Stimulated activated CD4-positive, alpha-beta T cell treated with anti-CD3 and anti-CD28 coated beads, Interleukin-4, amount 100 ng/mL, for 24 hours (primary cell): ENCODE measurements at regions not wholly inside any gene's neighbourhood (a gene's known extent, or its start where the extent isn't known, plus 50 kb on each side); places are given as distances from the start of the nearest gene placed in this dataset.

ENCODE experiments used
- DNase-seq: peaks from one replicate; pipeline ENCODE4 v3.0.0-alpha.2; 2020

DNA sequence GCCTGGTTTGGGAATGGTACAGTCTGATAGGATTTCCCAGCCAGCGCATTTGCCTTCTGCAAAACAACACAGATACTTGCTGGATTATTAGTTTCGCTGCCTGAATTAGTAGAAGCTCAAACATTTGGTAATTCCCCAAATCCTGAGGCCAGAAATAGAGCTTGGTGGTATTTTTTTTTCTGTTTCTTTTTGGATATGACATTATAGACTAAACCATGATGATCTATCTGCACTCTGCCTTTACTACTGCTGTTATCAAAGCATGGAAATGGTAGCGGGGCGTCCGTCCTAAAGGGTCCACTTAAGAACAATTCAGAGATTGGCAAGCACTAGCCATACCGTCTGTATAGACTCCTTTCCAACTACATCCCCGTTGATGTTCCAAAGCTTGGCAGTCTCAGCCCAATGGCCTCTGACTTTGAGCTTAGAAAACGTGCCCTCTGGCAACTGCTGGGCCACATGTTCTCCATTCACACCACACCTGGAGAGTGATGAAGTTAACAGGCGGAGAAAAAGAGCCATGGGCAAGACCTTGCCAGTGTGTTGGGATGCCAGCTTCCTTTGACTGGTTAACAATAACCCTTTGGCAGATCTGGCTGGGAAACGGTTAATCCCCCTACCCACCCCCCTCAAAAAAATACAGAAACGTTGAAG, 241.0 kb upstream of the NR2F2 start:
- no peak for DNase-seq

DNA sequence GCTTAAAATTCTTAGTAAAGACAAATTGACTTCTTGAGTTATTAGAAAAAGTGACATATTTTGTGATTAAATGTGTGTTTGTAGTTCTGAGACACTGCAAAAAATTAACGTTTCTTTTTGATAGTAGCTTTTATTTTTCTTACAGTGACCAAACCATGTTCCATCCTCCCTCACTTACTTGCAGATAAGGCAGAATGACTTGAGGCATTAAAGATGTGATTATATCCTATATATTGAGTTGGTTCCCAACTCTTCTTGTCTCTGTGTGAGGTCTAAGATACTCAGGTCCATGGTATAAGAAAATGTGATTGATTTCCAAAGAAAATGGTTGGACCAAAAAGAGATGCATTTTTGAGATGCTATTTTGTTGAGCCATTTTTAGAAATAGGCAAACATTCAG, 238.3 kb upstream of the NR2F2 start:
- DNase-seq = no peak

DNA sequence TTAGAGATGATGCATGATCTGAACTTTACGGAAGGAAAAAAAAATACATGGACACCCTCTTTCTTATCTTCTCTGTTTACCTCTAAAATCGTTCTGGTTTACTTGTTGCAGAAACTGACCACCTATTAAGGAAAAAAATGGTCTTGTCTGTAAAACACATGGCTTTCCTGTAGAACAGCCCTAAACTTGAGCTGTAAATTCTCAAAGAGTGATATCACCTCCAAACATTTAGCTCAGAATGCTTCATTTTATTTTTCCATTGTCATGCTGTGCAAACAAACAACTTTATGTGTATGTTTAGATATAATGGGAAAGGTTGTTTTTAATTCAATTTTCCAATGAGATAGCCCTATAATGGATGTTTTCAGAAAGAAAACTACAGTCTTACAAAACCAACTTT, 237.4 kb upstream of the NR2F2 start:
- no peak for DNase-seq

DNA sequence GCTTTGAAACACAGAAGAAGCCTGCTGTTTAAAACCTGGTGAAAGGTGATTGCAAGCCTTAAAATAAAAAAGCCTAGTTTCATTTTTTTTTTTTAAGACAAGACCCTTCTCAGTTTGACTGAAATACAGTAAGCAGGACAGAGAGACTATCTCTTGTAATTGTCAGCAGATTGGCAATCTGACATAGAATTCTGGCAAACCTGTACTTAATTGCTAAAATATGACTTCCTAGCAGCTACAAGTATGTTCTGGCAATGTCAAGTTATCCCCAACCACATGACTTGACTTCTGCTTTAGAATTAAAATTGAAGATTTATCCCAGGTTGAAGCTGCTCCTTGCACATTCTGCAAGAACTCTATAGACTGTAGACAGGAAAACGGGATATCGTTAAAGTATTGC, 232.8 kb upstream of the NR2F2 start:
- DNase-seq = no peak

DNA sequence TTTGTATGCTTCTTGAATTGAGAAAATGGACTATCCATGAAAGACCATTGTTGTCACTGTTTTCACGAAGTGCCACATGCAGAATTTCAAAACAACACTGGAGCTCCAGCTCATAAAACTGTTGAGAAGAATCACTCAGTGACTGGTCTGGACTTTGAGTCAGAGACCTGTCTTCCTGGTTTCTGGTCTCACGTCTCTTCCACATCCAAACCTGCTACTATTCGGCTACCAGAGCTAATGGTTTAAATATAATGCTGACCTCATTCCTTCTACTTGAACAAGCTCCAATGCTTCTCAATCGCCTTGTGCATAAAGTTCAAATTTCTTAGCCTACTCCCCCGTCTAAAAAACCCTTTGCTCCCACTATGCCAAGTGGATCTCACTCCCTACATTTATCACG, 227.9 kb upstream of the NR2F2 start:
- DNase-seq = no peak

DNA sequence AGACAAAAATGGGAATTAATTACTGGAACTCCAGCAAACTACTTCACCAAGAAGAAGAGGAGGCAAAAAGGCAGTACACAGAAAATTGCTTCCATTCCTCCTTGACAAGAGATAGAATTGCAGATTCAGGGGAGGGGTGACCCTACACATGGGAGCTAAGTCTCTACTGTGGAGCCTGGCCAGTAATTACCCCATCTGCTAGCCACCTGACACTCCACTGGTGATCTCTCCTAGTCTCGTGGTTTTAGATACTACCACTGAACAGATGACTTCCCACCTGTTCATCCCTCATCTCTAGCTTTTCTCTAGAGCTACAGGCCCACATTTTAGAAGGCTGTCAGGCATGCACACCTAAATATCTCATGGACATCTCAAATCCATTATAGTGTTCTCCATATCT, 224.3 kb upstream of the NR2F2 start:
- DNase-seq = no peak

DNA sequence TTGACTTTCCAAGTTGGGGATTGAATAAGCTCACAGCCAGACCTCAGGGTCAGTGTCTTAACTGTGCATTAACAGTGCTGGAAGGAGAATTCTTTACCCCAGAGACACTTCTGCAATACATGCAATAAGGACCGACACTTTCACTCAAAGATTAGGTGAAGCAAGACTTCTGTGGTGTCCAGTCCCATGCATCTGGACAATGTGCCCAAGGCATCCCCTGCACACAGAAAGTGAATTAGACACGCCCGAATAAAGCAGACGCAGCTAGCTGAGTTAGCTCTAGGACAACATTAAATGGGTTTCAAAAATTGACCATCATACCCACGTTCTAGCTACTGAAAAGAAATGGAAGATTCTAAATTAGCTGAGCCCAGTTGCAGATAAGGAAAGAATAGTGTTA, 223.9 kb upstream of the NR2F2 start:
- no peak for DNase-seq

DNA sequence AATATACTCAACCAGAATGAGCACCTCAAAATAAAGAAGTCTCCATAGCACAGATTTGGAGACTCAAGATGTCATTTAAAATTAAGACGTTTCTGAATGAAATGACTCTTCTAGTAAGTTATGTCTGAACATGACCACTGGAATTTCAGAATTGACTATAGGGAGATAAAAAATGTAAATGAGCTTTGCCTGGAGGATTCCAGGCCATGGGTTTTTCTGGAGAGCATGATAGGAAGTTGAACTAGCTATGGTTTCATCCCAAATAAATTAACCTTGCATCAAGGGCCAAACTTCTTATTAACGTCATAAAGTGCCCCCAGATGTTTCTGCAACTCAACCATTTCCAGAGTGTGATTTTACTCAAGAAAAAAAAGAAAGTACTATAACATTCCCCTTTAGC, 222.6 kb upstream of the NR2F2 start:
- DNase-seq = no peak

DNA sequence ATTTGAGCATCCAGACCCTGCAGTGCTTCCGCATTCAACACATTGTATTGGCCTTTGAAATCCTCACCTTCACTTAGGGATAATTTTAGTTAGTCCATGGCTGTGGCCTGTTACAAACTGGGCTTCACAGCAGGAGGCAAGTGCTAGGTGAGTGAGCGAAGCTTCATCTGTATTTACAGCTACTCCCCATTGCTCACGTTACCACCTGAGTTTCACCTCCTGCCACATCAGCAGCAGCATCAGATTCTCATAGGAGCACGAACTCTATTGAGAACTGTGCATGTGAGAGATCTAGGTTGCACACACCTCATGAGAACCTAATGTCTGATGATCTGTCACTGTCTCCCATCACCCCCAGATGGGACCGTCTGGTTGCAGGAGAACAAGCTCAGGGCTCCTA, 222.1 kb upstream of the NR2F2 start:
- no peak for DNase-seq

DNA sequence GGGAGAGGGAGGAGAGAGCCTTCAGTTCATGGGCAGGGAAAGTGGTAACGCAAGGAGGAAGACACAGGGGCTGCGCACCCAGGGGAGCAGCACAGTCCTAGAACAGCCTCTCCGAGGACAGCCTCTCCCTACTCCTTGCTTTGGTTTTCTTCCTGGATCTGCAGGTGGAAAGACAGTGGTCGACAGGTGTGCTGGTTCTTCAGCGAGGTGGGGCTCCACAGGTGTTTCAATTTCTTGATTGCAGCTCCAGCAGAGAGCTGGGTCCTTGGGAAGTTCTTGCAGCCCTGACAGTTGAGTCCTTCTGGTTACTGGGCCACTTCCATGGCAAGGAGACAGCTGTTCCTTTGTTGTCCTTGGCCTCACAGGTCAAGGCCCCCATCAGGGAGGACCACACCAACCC, 220.7 kb upstream of the NR2F2 start:
- no peak for DNase-seq

DNA sequence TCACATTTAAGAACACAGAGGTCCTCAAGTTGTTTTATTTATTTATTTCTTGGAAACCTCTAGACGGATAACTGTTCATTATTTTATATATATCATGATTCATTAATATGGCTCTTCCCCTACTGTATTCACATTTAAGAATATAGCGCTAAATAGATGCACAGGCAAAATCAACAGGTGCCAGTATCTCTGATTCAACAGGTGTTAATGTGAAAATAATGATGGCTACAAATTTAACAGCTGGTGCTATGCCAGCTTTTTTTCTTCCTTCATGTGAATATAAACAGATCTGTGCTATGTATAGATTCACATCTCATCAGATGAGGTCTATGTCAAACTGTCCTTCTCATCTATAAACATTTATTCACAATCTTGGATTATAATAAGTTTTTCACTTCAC, 218.5 kb upstream of the NR2F2 start:
- DNase-seq = no peak

DNA sequence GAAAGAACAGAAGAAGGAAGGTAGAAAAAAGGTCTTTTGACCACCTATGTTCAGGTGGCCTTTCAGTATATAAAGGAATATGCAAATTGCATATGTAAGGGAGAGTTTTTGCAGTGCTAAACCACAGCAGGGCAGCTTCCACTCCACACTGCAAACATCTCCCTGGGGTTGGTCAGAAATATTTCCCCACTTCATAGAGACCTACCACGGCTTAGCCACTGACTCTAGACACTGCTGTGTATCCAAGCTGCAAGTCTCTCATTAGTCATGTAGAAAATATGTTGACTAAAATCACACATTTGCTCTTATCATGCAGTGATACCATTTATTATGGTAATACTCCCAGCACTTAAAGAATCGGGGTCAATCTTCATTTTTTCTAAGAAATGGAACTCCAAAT, 214.9 kb upstream of the NR2F2 start:
- DNase-seq = no peak

DNA sequence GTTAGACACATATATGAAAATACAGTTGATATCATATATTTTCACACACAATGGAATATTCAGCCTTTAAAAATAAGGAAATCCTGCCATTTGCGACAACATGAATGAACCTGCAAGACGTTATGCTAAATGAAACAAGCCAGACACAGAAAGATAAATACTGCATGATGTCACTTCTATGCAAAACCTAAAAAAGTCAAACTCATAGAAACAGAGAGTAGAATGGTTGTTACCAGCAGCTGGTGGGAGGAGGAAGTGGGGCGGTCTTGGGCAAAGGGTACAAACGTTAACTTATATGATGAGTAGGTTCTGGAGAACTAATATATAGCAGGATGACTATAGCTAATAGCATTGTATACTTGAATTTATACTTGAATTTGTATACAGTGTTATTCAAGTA, 213.2 kb upstream of the NR2F2 start:
- DNase-seq = no peak

DNA sequence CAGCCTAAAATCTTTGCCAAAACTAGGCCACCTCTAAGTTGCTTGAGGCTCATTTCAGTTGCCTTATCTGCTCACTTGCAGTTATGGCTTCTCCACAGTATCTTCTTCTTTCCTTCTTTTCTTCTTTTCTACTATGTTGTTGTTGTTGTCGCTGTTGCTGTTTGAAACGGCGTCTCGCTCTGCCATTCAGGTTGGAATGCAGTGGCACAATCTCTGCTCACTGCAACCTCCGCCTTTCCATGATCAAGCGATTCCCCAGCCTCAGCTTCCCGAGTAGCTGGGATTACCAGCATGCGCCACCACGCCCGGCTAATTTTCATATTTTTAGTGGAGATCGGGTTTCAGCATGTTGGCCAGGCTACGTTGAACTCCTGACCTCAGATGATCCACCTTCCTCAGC, 210.8 kb upstream of the NR2F2 start:
- no peak for DNase-seq

DNA sequence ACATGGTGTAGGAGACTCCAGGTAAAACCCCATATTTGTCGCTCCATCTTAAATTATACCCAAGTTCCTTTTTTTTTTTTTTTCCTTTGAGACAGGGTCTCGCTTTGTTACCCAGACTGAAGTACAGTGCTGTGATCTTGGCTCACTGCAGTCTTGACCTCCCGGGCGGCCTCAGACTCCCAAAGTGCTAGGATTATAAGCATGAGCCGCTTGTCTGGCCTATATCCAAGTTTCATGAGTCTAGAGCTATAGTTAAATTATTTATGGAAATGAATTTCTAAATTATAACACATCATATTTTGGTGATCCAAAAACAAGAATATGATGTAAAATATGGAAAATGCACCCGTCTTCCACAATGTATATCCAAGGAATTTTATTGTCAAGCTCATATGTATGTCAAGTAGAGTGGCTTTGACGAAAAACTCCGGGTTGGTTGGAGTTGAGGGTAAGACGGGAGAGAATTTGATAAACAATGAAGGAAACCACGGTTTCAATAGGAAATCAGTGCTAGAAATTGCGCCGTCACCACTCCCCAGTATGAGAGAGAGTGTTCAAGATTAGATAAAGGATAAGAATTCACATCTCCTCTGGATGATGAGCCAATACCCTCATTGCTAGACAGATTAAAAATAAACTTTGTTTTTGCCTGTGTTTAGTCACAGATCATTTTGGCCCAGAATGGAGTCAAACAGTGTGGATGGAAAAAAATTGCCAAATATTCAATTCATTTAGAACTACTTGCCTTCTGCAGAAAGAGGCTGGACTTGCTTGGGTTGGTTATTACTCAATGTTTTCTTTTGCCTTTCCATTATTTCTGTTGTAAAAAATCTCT, 209.2 kb upstream of the NR2F2 start:
- no peak for DNase-seq

DNA sequence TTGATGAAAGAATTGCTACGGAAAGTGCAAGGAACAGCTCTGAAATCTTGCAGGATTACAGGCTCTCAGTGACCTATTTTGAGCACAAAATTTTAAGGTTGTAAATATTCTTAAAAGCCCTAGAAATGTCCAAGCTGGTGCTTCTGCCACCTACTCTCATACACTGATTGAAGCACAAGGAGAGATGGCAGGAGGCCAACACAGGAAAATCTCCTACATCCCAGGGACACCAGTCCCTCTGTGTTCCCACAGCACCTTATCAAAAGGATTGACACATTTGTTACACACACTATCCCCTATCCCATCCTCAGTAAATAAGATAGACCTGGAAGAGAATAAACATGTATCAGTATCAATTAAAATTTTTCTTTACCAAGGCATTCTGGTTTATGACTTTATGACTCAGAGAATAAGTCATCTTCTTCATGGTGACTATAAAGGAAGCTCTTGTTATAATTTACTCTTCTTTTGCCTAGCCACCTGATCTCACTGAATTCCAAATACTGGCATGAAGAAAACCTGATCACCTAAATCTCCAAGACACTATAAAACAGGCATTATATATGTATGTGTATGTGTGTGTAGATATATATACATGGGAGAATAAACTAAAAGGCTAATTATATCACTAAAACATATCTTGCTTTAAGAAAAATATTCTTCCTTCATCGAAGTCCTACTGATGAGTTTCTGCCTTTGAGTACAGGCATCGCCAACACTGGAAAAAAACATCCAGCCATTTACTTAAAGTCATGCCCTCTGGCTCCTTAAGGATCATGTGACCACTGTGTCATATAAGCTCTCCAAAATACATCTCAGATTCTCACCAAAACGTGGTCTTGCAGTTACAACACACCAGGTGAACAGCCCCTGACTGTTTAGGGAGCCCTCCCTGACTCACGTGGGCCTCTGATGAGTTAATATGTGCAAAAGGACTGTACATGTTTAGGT, 208.1 kb upstream of the NR2F2 start:
- DNase-seq = no peak

DNA sequence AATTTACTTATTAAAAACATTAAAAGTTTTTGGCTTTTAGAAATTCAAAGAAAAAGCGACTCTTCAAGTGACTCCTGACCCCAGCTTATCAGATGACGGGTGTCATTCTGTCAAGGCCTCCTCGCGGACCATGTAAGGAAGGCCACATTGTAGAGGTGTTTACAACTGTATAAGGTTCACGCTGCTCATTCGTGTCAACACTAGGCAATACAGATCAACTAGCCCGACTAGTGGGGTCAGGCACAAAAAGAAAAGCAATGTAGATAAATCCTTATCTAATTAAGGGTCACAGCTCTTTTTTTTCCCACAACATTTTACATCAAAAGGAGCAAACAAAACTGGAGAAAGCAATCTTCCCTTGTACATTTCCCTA, 207.5 kb upstream of the NR2F2 start:
- no peak for DNase-seq

DNA sequence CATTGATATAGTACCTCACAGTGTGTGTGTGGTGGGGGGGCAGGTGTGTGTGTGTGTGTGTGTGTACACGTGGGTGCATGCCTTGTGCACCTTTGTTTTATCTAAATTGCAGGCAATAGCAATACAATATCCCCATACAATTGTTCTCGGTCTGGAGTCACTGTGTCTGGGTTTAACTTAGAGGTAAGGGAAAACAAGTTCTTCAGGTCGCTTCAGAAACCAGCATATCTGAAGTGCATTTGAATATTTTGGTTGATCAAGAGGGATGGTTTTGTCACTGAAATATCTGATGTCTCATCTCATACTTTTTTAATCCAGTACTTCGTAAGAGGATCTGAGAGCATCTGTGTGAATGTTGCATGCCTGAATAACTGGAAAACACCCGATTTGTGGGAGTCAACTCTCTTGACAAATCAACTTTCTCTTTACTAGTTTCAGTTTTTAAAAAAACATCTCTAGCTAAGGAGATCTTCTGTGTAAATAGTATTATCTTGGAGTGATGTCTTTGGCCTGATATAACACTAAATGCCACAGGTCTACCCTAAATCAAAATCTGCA, 206.8 kb upstream of the NR2F2 start:
- no peak for DNase-seq

DNA sequence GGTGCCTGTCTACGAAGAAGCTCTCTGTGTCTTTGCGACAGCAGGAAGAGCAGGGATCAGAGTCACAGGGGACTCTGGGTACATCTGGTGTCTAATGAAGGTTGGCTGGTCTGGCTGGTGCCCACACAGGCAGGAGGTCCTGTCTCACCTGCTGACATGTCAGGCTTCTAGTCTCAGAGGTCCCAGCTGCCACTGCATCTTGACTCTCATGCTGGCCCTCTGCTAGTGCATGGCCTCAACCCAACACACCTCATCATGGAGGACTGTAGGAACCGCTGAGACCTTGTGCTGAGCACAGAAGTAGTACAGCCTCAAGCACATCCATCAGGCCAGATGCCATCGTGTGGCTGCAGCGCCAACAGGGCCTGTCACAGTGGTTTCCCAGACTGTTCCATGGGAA, 206.1 kb upstream of the NR2F2 start:
- DNase-seq = no peak

DNA sequence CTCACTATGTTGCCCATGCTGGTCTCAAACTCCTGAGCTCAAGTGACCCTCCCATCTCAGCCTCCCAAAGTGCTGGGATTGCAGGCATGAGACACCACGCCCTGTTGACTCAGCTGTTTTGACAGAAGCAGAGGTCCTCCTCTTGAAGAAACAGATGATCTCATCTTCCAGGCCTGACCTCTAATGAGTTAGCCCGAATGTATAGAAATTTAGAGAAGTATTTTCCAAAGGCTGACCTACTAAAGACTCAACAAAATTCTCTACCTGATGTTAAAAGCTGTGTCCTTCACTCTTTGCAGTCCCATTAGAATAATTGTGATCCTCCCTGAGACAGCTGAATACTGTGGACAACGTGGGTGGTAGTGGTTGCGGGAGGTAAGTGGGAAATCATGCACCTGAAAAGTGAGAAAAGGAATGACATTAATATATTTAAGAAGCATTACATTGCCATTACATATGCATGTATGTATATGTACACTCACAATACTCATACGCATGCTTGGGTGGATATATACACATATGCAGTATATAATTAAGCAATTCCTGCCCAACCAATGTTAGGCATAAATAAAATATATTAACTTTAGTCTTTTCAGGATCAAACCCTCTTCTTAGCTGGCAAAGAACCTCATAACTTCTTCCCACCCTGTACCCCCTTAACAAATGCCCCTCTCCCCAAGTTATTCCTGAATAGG, 204.6 kb upstream of the NR2F2 start:
- no peak for DNase-seq

DNA sequence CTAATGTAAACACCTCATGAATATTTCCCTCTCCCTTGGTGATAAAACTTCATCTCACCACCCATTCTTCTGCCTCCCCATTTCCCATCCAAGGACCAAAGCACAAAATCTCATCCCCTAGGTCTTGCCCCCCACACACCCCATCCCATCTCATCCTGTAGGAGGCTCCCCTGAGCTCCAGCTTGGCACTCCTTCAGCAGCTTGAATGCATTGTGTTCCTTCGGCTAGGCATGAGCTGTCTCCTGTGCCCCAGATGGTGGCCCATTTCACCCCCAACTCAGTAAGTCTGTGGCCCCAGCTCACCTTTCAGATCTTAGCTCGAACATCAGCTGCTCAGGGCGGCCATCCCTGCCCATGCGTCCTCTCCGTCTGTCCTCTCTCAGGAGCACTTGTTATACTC, 203.6 kb upstream of the NR2F2 start:
- DNase-seq = no peak

DNA sequence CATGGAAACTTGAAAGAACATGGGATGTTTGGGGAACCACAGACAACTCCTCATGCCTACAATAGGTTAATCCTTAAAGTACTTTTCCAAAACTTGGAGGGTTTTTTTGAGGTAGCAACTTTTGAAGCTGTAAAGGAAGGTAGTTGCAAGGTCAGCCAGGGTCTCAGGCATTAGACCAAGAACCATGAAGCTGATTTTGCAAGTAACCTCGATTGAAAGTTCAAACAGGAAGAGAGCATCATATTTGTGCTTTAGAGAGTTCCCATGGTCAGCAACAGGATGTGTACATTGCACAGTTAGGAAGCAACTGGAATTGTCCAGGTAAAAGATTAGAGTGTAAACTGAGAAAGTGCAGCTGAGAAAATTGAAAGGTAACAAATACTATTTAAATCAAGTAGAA, 199.8 kb upstream of the NR2F2 start:
- no peak for DNase-seq

DNA sequence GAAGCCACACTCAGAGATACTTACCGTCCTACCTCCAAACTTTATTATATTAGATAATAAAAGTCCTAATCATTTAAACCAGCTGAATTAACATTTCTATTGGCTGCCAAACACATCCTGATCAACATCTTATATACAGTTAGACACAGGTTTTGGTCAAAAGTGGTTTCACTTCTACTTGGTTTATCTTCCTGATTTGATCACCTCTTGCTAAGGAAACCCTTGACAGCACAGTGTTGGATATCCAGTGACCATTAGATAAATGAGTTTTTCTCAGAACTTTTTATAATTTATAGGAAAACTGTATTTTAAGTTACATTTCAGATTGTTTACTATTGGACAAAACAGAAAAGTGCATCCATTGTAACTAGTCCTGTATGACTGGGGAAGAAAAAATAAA, 198.4 kb upstream of the NR2F2 start:
- DNase-seq = no peak
